ENCODE measurements at regions not wholly inside any gene's neighbourhood (a gene's known extent, or its start where the extent isn't known, plus 50 kb on each side); places are given as distances from the start of the nearest gene placed in this dataset.

DNA sequence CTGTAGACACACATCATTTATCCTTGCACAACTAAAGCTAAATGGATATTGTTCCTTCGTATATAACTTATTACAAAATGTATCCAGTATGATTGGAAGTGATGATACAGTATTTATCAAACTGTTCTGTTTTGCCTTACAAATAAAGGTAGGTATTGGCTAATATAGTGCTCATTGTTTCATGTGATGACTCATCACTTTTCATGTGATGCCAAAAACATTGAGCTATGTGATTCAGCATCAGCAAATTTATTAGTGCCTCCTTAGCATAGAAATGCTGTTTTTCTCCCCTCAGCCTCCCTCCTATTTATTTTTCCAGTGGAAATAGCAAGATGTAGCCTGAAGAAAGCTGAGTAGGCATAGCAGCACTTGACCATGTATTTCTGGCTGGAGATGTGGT lies 228.6 kb upstream of the LYPLAL1 start:
- TF ChIP-seq, protein P1, sequence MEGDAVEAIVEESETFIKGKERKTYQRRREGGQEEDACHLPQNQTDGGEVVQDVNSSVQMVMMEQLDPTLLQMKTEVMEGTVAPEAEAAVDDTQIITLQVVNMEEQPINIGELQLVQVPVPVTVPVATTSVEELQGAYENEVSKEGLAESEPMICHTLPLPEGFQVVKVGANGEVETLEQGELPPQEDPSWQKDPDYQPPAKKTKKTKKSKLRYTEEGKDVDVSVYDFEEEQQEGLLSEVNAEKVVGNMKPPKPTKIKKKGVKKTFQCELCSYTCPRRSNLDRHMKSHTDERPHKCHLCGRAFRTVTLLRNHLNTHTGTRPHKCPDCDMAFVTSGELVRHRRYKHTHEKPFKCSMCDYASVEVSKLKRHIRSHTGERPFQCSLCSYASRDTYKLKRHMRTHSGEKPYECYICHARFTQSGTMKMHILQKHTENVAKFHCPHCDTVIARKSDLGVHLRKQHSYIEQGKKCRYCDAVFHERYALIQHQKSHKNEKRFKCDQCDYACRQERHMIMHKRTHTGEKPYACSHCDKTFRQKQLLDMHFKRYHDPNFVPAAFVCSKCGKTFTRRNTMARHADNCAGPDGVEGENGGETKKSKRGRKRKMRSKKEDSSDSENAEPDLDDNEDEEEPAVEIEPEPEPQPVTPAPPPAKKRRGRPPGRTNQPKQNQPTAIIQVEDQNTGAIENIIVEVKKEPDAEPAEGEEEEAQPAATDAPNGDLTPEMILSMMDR (IDR thresholded peaks at IDR 0.05; ENCODE audit: control extremely low read depth, extremely low read depth, low read depth, missing control alignments), result no peak
- ChIA-PET POLR2A (no interaction called here), CTCF (interaction anchor here (0.8 to 2.1 kb wide), 4 partner anchors 9 to 622 kb away, joined by 3 to 5 read pairs (median 3); no protein-coding TSS in a partner anchor)
- no peak for DNase-seq (ENCODE audit: extremely low spot score)

- ChIA-PET CTCF (interaction anchor here (2.1 kb wide), 1 partner anchor 621 kb away, joined by 5 read pairs; no protein-coding TSS in a partner anchor), POLR2A (no interaction called here)
- no peak for DNase-seq (ENCODE audit: extremely low spot score)
- TF ChIP-seq, protein P1 (IDR thresholded peaks at IDR 0.05; ENCODE audit: control extremely low read depth, extremely low read depth, low read depth, missing control alignments), result no peak
Measured at GRCh38 chr1:218946147-218946546, 227.5 kb upstream of the LYPLAL1 start.

DNA sequence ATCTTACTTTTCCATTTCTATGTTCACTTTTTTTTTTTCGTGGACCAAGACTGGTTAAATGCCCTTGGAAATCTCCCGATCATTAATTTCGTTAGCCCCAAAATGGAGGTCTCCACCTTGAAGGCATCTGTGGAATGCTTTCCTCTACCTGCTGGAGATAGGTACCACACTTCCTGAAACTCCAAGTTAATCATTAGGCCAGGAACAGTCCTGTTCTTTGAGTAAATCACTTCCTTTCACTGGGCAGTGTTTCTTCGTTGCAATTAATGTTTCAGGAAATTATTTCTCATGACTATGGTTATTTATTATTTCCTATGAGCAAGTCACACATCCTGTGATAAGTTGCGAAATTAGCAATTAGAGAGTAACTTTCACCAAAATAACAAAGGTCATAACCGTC lies 225.2 kb upstream of the LYPLAL1 start:
- TF ChIP-seq, protein P1 (IDR thresholded peaks at IDR 0.05; ENCODE audit: control extremely low read depth, extremely low read depth, low read depth, missing control alignments), result no peak
- CTCF ChIA-PET, result interaction anchor here (1.3 kb wide), 1 partner anchor 15 kb away, joined by 3 read pairs; no protein-coding TSS in a partner anchor
- DNase-seq (ENCODE audit: extremely low spot score), result no peak
- POLR2A ChIA-PET, result no interaction called here

DNA sequence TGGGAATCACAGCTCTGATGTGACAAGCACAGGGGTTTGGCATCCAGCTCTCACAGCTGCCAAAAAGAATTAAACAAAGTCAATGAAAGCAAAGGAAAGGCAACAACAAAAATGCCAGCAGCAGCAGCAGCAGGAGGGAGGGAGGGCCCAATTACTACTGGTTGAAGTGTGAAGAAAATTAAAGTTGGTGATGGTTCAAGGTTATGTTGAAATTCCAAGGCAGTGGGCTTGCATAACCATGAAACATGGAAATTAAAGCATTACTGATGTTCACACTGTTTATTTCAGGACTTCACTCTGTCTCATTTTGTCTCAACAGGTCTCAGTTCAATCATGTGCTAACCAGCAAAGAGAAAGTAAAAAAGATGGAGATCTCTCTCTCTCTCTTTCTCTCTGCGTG lies 220.3 kb upstream of the LYPLAL1 start:
- TF ChIP-seq, protein P1 (IDR thresholded peaks at IDR 0.05; ENCODE audit: control extremely low read depth, extremely low read depth, low read depth, missing control alignments), result no peak
- ChIA-PET CTCF (interaction anchor here (1.1 to 2.0 kb wide), 2 partner anchors 9 to 14 kb away, joined by 4 to 8 read pairs; no protein-coding TSS in a partner anchor), POLR2A (no interaction called here)
- DNase-seq (ENCODE audit: extremely low spot score), result no peak

DNA sequence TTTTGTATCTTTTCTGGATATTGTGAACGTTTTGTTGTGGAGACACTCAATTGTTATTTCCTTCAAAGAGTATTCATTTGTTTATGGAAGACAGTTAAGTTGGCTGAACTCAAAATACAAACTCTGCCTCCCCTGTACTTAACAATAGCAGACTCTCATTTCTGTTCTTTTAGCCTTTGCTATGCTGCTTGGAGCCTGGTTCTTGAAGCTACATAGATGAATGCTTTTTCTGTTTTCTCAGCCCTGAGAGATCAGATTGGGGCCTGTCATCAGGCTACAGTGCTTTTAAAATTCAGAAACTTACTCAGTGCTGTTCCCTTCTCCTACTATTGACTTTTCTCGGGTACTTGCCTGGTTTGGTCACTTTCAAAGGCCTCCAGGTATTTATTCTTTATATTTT lies 215.7 kb upstream of the LYPLAL1 start:
- CTCF ChIA-PET, result no interaction called here
- DNase-seq (ENCODE audit: extremely low spot score), result no peak
- POLR2A ChIA-PET, result no interaction called here
- TF ChIP-seq, protein P1 (IDR thresholded peaks at IDR 0.05; ENCODE audit: control extremely low read depth, extremely low read depth, low read depth, missing control alignments), result no peak

DNA sequence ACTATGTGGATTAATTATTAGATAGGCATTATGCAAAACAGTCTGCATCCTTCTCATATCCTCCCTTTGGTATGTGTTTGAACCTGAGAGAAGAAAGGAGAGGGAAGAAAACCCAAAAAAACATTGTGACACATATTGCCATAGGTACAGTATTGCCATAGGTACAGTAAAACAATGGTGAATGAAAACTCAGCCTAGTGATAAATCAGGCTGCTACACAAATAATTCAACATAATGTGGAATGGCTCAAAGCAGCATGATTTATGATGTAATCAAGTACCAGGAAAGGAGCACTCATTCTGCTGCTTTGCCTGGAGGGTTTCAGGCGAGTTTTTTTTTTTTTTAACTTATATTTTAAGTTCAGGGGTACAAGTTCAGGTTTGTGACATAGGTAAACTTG lies 213.9 kb upstream of the LYPLAL1 start:
- POLR2A ChIA-PET, result no interaction called here

More for the DNA sequence above, 213.9 kb upstream of the LYPLAL1 start:
- TF ChIP-seq, protein P1 (IDR thresholded peaks at IDR 0.05; ENCODE audit: control extremely low read depth, extremely low read depth, low read depth, missing control alignments), result no peak
- DNase-seq (ENCODE audit: extremely low spot score), result no peak
- CTCF ChIA-PET, result no interaction called here

Measured in GM10248 (cell line).